CD14-positive monocyte (primary cell): ENCODE measurements at regions not wholly inside any gene's neighbourhood (a gene's known extent, or its start where the extent isn't known, plus 50 kb on each side); places are given as distances from the start of the nearest gene placed in this dataset.

Experiments
- DNase-seq, 3 donors: peaks; one replicate each; pipeline ENCODE4 v3.0.0-alpha.2; 2011 to 2022
- H2AFZ ChIP-seq: 2 replicates; pipeline ENCODE4 v1.6.0; 2012; ENCODE audit warnings: mild to moderate bottlenecking, low read depth, low read length, inconsistent platforms; ENCODE audit not compliant: insufficient read depth, poor library complexity, severe bottlenecking
- H3K27ac ChIP-seq, 2 donors: 1 replicate in 1 of 2; 2 replicates in 1 of 2; pipeline ENCODE4 v1.5.1; 2012 to 2013; ENCODE audit warnings: low read length in 2 of 2, control low read depth in 1 of 2, inconsistent platforms in 1 of 2, low read depth in 1 of 2, mild to moderate bottlenecking in 1 of 2
- H3K27me3 ChIP-seq, 2 donors: one replicate each; pipeline versions ENCODE4 v1.6.0 to v1.6.1; 2011 to 2013; ENCODE audit warnings: low read length in 2 of 2; ENCODE audit not compliant: control insufficient read depth in 2 of 2, insufficient read depth in 2 of 2
- H3K36me3 ChIP-seq, 2 donors: replicated peaks in 1 of 2; 1 replicate in 1 of 2; 2 replicates in 1 of 2; pipeline versions ENCODE4 v1.5.1 to v1.6.1; 2012 to 2013; ENCODE audit warnings: low read length in 2 of 2, control low read depth in 1 of 2, inconsistent platforms in 1 of 2, mild to moderate bottlenecking in 1 of 2; ENCODE audit not compliant: insufficient read depth in 2 of 2, control insufficient read depth in 1 of 2
- H3K4me1 ChIP-seq, 2 donors: 1 replicate in 1 of 2; 2 replicates in 1 of 2; pipeline versions ENCODE4 v1.5.1 to v1.6.1; 2012 to 2013; ENCODE audit warnings: low read length in 2 of 2, control low read depth in 1 of 2, inconsistent platforms in 1 of 2, mild to moderate bottlenecking in 1 of 2, moderate library complexity in 1 of 2; ENCODE audit not compliant: insufficient read depth in 2 of 2, control insufficient read depth in 1 of 2
- H3K4me2 ChIP-seq: replicated peaks from 2 replicates; pipeline ENCODE3; 2012; ENCODE audit warnings: low read length, moderate library complexity, mild to moderate bottlenecking; ENCODE audit not compliant: poor library complexity, severe bottlenecking; ENCODE audit errors: extremely low read depth
- H3K4me3 ChIP-seq, 3 experiments: fragments of 200-600 bp in 1 of 3; sonication (generic) in 1 of 3; replicated peaks in 1 of 3; 1 replicate in 2 of 3; 2 replicates in 1 of 3; pipeline ENCODE4 v1.5.1; 2011 to 2013; ENCODE audit warnings: low read length in 3 of 3, mild to moderate bottlenecking in 3 of 3, control low read depth in 2 of 3, low read depth in 2 of 3, inconsistent platforms in 1 of 3, moderate library complexity in 1 of 3
- H3K79me2 ChIP-seq: 2 replicates; pipeline ENCODE4 v1.6.0; 2012; ENCODE audit warnings: mild to moderate bottlenecking, control low read depth, inconsistent platforms, low read length, moderate library complexity; ENCODE audit not compliant: insufficient read depth
- H3K9ac ChIP-seq: 2 replicates; pipeline ENCODE4 v1.6.0; 2017; ENCODE audit warnings: low read length, mild to moderate bottlenecking; ENCODE audit not compliant: insufficient read depth, poor library complexity, severe bottlenecking
- H3K9me3 ChIP-seq, 2 donors: replicated peaks in 1 of 2; 1 replicate in 1 of 2; 2 replicates in 1 of 2; pipeline versions ENCODE4 v1.5.1 to v1.6.1; 2012 to 2013; ENCODE audit warnings: low read length in 2 of 2, control low read depth in 1 of 2; ENCODE audit not compliant: control insufficient read depth in 1 of 2, insufficient read depth in 1 of 2
- H4K20me1 ChIP-seq: 2 replicates; pipeline ENCODE4 v1.6.0; 2012; ENCODE audit warnings: mild to moderate bottlenecking, low read length, control low read depth, moderate library complexity; ENCODE audit not compliant: insufficient read depth
- H3K27ac Mint-ChIP-seq, 7 donors: one replicate each; pipeline ENCODE4 v1.8.0; 2020; ENCODE audit warnings: mild to moderate bottlenecking in 7 of 7, mixed read lengths in 7 of 7, moderate library complexity in 6 of 7, inconsistent platforms in 2 of 7
- H3K27me3 Mint-ChIP-seq, 3 donors: one replicate each; pipeline ENCODE4 v1.8.0; 2021 to 2022; ENCODE audit warnings: low read depth in 3 of 3, mild to moderate bottlenecking in 3 of 3, mixed read lengths in 3 of 3, moderate library complexity in 3 of 3, inconsistent platforms in 1 of 3
- H3K36me3 Mint-ChIP-seq, 2 donors: one replicate each; pipeline ENCODE4 v1.8.0; 2020; ENCODE audit warnings: mixed read lengths in 2 of 2, inconsistent platforms in 1 of 2, mild to moderate bottlenecking in 1 of 2
- H3K4me1 Mint-ChIP-seq: one replicate; pipeline ENCODE4 v1.8.0; 2020; ENCODE audit warnings: mild to moderate bottlenecking, mixed read lengths
- H3K4me3 Mint-ChIP-seq, 2 donors: one replicate each; pipeline ENCODE4 v1.8.0; 2020; ENCODE audit warnings: mild to moderate bottlenecking in 2 of 2, mixed read lengths in 2 of 2, moderate library complexity in 1 of 2
- H3K9me3 Mint-ChIP-seq, 7 donors: one replicate each; pipeline ENCODE4 v1.8.0; 2020 to 2022; ENCODE audit warnings: mixed read lengths in 7 of 7, mild to moderate bottlenecking in 6 of 7, moderate library complexity in 6 of 7, inconsistent platforms in 2 of 7
- CTCF ChIP-seq: fragments of 200-600 bp; IDR thresholded peaks from one replicate; pipeline ENCODE4 v1.8.0; 2022; ENCODE audit warnings: antibody characterized with exemption, mild to moderate bottlenecking
- WGBS: methylation state at CpG from one replicate; pipeline ENCODE4 v1.1.5; 2013; ENCODE audit warnings: missing lambda C conversion rate; ENCODE audit not compliant: insufficient coverage; 5-methylcytosine and 5-hydroxymethylcytosine counted together
- intact Hi-C, 2 donors: fragments of 100-400 bp; cut with micrococcal nuclease; formaldehyde crosslinking; loops; one replicate each; pipeline versions ENCODE4 v1.15.0 to v1.15.1; 2023

DNA sequence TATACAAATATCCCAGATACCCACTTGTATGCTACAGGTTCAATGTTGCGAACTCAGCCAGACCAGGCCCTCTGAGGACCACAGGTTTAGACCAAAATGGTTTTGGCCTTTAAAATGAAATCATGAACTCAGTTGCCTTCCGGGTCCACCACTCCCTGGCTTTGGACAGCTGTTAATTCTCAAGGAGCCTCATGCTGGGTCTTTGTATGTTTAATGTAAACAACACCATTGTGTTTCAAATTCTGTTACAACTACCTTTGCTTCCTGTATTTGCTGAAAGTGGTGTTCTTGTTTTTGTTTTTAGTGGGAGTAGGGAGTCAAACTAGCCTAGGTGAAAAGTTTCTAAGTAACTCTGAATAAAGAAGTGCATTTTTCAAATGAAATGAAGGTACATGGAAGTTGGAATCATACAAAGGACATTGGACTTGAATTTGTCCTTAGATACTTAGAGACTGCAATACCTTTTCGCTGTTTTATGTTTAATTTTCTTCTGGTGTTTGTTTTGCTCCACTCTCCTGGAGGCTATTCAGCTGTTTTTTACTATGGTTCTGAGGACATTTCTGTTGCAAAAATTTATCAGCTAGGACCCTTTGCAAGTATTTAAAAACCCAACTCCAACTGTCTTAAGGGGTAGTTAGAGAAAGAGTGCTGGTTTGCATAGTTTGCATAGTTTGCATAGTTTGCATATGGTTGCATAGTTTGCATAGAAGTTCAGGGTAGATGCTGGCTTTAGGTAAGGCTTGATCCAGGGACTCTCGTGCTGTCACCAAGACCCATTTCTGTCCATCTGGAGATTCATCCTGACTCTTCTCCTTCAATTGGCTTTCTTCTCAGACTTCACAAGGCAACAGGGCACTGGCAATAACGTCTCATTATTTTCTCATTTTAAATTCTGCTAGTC lies 70.1 kb downstream of the MID1IP1 start:
- H3K9ac ChIP-seq, result no peak overlapping the region
- Mint-ChIP-seq H3K27me3 (peaks cover 0 to 1% (median 0%) of the 10 kb centered on the region in 3 donors), H3K9me3 (no peaks in the 10 kb centered on the region), H3K27ac (peak overlapping the region in 3 of 7 donors; percentile 47 to 95 (median 93)), H3K36me3 (no peaks in the 10 kb centered on the region), H3K4me1 (peaks cover 39% of the 10 kb centered on the region), H3K4me3 (no peak overlapping the region)
- H2AFZ ChIP-seq, result peak overlapping the region; percentile 57
- DNase-seq, result no peak
- intact Hi-C loops, result no loop called here
- no peaks in the 10 kb centered on the region for H3K36me3 ChIP-seq
- peaks cover 32 to 38% of the 10 kb centered on the region in 2 donors for H3K4me1 ChIP-seq
- peak overlapping the region in 1 of 2 donors; percentile 95 for H3K27ac ChIP-seq
- WGBS, result no CpG with 5 or more reads among the region's 5 CpGs
- H4K20me1 ChIP-seq, result no peaks in the 10 kb centered on the region
- no peak overlapping the region for H3K4me2 ChIP-seq
- H3K4me3 ChIP-seq, result no peak overlapping the region
- no peaks in the 10 kb centered on the region for H3K79me2 ChIP-seq
- no peak for TF ChIP-seq CTCF
- H3K9me3 ChIP-seq, result no peaks in the 10 kb centered on the region
- H3K27me3 ChIP-seq, result no peaks in the 10 kb centered on the region

DNA sequence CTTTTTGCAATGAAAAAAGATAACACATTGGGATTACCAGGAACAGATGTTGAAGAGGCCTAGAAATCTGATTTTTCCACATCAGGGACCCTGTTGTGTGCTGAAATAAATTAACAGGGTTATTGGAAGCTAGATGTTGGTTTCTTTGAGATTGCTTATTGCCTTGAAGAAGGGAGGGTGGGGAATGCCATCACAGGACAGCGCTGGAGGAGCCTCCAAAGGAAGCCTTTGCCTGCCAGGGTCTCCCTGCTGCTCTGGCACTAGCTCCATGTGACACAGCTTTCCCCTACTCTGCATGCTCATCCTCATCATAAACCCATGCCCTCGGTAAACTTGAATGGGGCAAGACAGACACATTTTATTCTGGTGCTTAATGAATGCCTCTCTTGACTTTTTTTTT lies 76.1 kb downstream of the MID1IP1 start:
- H3K9me3 ChIP-seq, result no peaks in the 10 kb centered on the region
- Mint-ChIP-seq H3K4me3 (no peak overlapping the region), H3K36me3 (no peaks in the 10 kb centered on the region), H3K27ac (no peak overlapping the region), H3K9me3 (peaks cover 0 to 3% (median 0%) of the 10 kb centered on the region in 7 donors), H3K4me1 (peaks cover 22% of the 10 kb centered on the region), H3K27me3 (no peaks in the 10 kb centered on the region)
- H3K9ac ChIP-seq, result no peak overlapping the region
- WGBS, result no CpG with 5 or more reads among the region's 2 CpGs
- no peak for DNase-seq
- no peak overlapping the region for H3K27ac ChIP-seq
- no peaks in the 10 kb centered on the region for H3K27me3 ChIP-seq
- no peak overlapping the region for H3K4me2 ChIP-seq
- no peaks in the 10 kb centered on the region for H3K79me2 ChIP-seq
- no peaks in the 10 kb centered on the region for H3K36me3 ChIP-seq
- H4K20me1 ChIP-seq, result no peaks in the 10 kb centered on the region
- TF ChIP-seq CTCF, result no peak
- intact Hi-C loops, result no loop called here
- H3K4me3 ChIP-seq, result no peak overlapping the region
- peaks cover 28 to 29% of the 10 kb centered on the region in 2 donors for H3K4me1 ChIP-seq
- H2AFZ ChIP-seq, result no peak overlapping the region
